Esophagus muscularis mucosa (tissue), 4 donors: ENCODE measurements at regions not wholly inside any gene's neighbourhood (a gene's known extent, or its start where the extent isn't known, plus 50 kb on each side); places are given as distances from the start of the nearest gene placed in this dataset.
A peak's percentile ranks its signal among the peaks of the same experiment; 100 is the strongest.

ENCODE experiments used
- DNase-seq: peaks from one replicate; pipeline ENCODE4 v3.0.0-alpha.2; 2017; ENCODE audit errors: extremely low spot score
- H3K27ac ChIP-seq, 4 donors: fragments of 200-600 bp; sonication (generic); replicated peaks in 1 of 4; 1 replicate in 3 of 4; 2 replicates in 1 of 4; pipeline ENCODE4 v1.5.1; 2016 to 2019; ENCODE audit warnings: mild to moderate bottlenecking in 1 of 4
- H3K27me3 ChIP-seq, 4 donors: fragments of 200-600 bp; sonication (generic); one replicate each; pipeline versions ENCODE4 v1.5.1 to v1.6.0; 2016 to 2019
- H3K36me3 ChIP-seq, 4 donors: fragments of 200-600 bp; sonication (generic); one replicate each; pipeline ENCODE4 v1.5.1; 2016 to 2019
- H3K4me1 ChIP-seq, 4 donors: fragments of 200-600 bp; sonication (generic); one replicate each; pipeline ENCODE4 v1.5.1; 2016 to 2019
- H3K4me3 ChIP-seq, 4 donors: fragments of 200-600 bp; sonication (generic); 1 replicate in 2 of 4; 2 replicates in 2 of 4; pipeline ENCODE4 v1.5.1; 2016 to 2019; ENCODE audit warnings: mild to moderate bottlenecking in 4 of 4, moderate library complexity in 1 of 4
- H3K9me3 ChIP-seq, 4 donors: fragments of 200-600 bp; sonication (generic); 1 replicate in 3 of 4; 2 replicates in 1 of 4; pipeline ENCODE4 v1.5.1; 2016 to 2019
- CTCF ChIP-seq, 3 experiments: fragments of 200-600 bp in 2 of 3; fragments of 450-650 bp in 1 of 3; sonication (generic) in 2 of 3; IDR thresholded peaks; one replicate each; pipeline ENCODE4 v1.5.1; 2017 to 2019; ENCODE audit warnings: antibody characterized with exemption in 3 of 3, mild to moderate bottlenecking in 2 of 3, moderate library complexity in 1 of 3
- EP300 ChIP-seq: sonication (generic); formaldehyde crosslinking; IDR thresholded peaks from one replicate; pipeline ENCODE4 v1.6.1; 2017; ENCODE audit warnings: antibody characterized with exemption
- POLR2A ChIP-seq: fragments of 450-650 bp; IDR thresholded peaks from one replicate; pipeline ENCODE4 v1.6.1; 2017; ENCODE audit warnings: antibody characterized with exemption, moderate library complexity, mild to moderate bottlenecking, low read depth
- POLR2AphosphoS5 ChIP-seq, 2 donors: sonication (generic); formaldehyde crosslinking; IDR thresholded peaks; one replicate each; pipeline ENCODE4 v1.6.1; 2017; ENCODE audit warnings: antibody characterized with exemption in 2 of 2
- WGBS: methylation state at CpG from one replicate; pipeline ENCODE4 v1.1.5; 2018; 5-methylcytosine and 5-hydroxymethylcytosine counted together
- intact Hi-C: fragments of 100-400 bp; cut with DNase I; formaldehyde crosslinking; loops from one replicate; pipeline ENCODE4 v1.15.1; 2023

GRCh38 chr22:48972979-48973693 is 854.5 kb downstream of the BRD1 start:
- H3K27ac ChIP-seq = no peak overlapping the region
- H3K27me3 ChIP-seq = peaks cover 0 to 59% (median 2%) of the 10 kb centered on the region in 4 donors
- 83% methylated on average over 4 of the region's 12 CpGs for WGBS

GRCh38 chr22:48968201-48968959 is 859.3 kb downstream of the BRD1 start:
- Histone ChIP-seq H3K27me3 (peaks cover 0 to 20% (median 0%) of the 10 kb centered on the region in 4 donors), H3K4me1 (no peaks in the 10 kb centered on the region), H3K9me3 (no peaks in the 10 kb centered on the region), H3K27ac (no peak overlapping the region), H3K36me3 (no peaks in the 10 kb centered on the region), H3K4me3 (no peak overlapping the region)
- WGBS = 50% methylated on average over 7 of the region's 11 CpGs
- DNase-seq = peak; percentile 83
- intact Hi-C loops = no loop called here
- TF ChIP-seq CTCF (IDR thresholded peaks at IDR 0.05) (peak in 1 of 3 experiments; percentile 7), POLR2AphosphoS5 (IDR thresholded peaks at IDR 0.05) (no peak)

More at GRCh38 chr22:48972979-48973693, 854.5 kb downstream of the BRD1 start:
- TF ChIP-seq POLR2A = no peak
- no peak for TF ChIP-seq POLR2AphosphoS5 (IDR thresholded peaks at IDR 0.05)
- TF ChIP-seq CTCF (IDR thresholded peaks at IDR 0.05) = no peak
- TF ChIP-seq EP300 = no peak
- peak; percentile 91 for DNase-seq
- Histone ChIP-seq H3K9me3 (no peaks in the 10 kb centered on the region), H3K4me1 (no peaks in the 10 kb centered on the region), H3K4me3 (no peak overlapping the region), H3K36me3 (no peaks in the 10 kb centered on the region)
- intact Hi-C loops = no loop called here

GRCh38 chr22:48963405-48963804 is 864.3 kb downstream of the BRD1 start:
- DNase-seq = no peak
- Histone ChIP-seq H3K27ac (no peak overlapping the region), H3K9me3 (no peaks in the 10 kb centered on the region), H3K36me3 (no peaks in the 10 kb centered on the region), H3K4me1 (no peaks in the 10 kb centered on the region), H3K27me3 (peaks cover 0 to 43% (median 0%) of the 10 kb centered on the region in 4 donors), H3K4me3 (no peak overlapping the region)
- TF ChIP-seq CTCF (IDR thresholded peaks at IDR 0.05) (no peak), POLR2A (no peak), EP300 (no peak), POLR2AphosphoS5 (IDR thresholded peaks at IDR 0.05) (no peak)
- intact Hi-C loops = no loop called here
- WGBS = 36% methylated on average over 1 of the region's 1 CpG

- DNase-seq = peak; percentile 57
- intact Hi-C loops = no loop called here
- Histone ChIP-seq H3K4me1 (no peaks in the 10 kb centered on the region), H3K4me3 (no peak overlapping the region), H3K9me3 (no peaks in the 10 kb centered on the region), H3K27ac (no peak overlapping the region), H3K27me3 (peaks cover 0 to 36% (median 0%) of the 10 kb centered on the region in 4 donors), H3K36me3 (no peaks in the 10 kb centered on the region)
- TF ChIP-seq POLR2AphosphoS5 (IDR thresholded peaks at IDR 0.05) = no peak
- no peak for TF ChIP-seq CTCF (IDR thresholded peaks at IDR 0.05)
- TF ChIP-seq POLR2A = no peak
- no peak for TF ChIP-seq EP300
- 69% methylated on average over 2 of the region's 2 CpGs for WGBS
Measured at GRCh38 chr22:48961705-48962104, 866.0 kb downstream of the BRD1 start.
